GM21526 (cell line): ENCODE measurements at regions not wholly inside any gene's neighbourhood (a gene's known extent, or its start where the extent isn't known, plus 50 kb on each side); places are given as distances from the start of the nearest gene placed in this dataset.

Source experiments
- ATAC-seq: cut with Tn5 transposase; IDR thresholded peaks from one replicate; pipeline ENCODE4 v1.9.1; 2021; ENCODE audit warnings: moderate library complexity; ENCODE audit not compliant: unreplicated experiment, low FRiP score

- no peak for ATAC-seq
These were observed 1220.5 kb downstream of the PCDH17 start for GRCh38 chr13:58852076-58852475.

GRCh38 chr13:58855283-58855682 lies 1223.7 kb downstream of the PCDH17 start:
- ATAC-seq, result no peak

GRCh38 chr13:58858870-58859371 lies 1227.4 kb downstream of the PCDH17 start:
- no peak for ATAC-seq

GRCh38 chr13:58865286-58865685 lies 1233.7 kb downstream of the PCDH17 start:
- ATAC-seq, result no peak

GRCh38 chr13:58869566-58869965 lies 1238.0 kb downstream of the PCDH17 start:
- no peak for ATAC-seq

GRCh38 chr13:58876473-58876872 lies 1244.9 kb downstream of the PCDH17 start:
- ATAC-seq, result no peak

- ATAC-seq, result no peak
These were observed 1247.6 kb downstream of the PCDH17 start for GRCh38 chr13:58879114-58879513.

- no peak for ATAC-seq
These were observed 1251.0 kb downstream of the PCDH17 start for GRCh38 chr13:58882516-58882915.

GRCh38 chr13:58883405-58883804 lies 1251.9 kb downstream of the PCDH17 start:
- ATAC-seq, result no peak

GRCh38 chr13:58884353-58885209 lies 1253.0 kb downstream of the PCDH17 start:
- no peak for ATAC-seq

GRCh38 chr13:58889474-58889873 lies 1257.9 kb downstream of the PCDH17 start:
- ATAC-seq, result no peak

GRCh38 chr13:58893396-58893795 lies 1261.9 kb downstream of the PCDH17 start:
- ATAC-seq, result no peak

- ATAC-seq, result no peak
These were observed 1257.3 kb downstream of the DIAPH3 start for GRCh38 chr13:58906329-58907007.

- no peak for ATAC-seq
These were observed 1256.4 kb downstream of the DIAPH3 start for GRCh38 chr13:58907347-58907746.

GRCh38 chr13:58908019-58908679 lies 1255.6 kb downstream of the DIAPH3 start:
- no peak for ATAC-seq

- no peak for ATAC-seq
These were observed 1244.2 kb downstream of the DIAPH3 start for GRCh38 chr13:58919551-58919950.

GRCh38 chr13:58921129-58921528 lies 1242.6 kb downstream of the DIAPH3 start:
- no peak for ATAC-seq

- no peak for ATAC-seq
These were observed 1236.9 kb downstream of the DIAPH3 start for GRCh38 chr13:58926858-58927257.

- no peak for ATAC-seq
These were observed 1230.3 kb downstream of the DIAPH3 start for GRCh38 chr13:58933475-58933874.

GRCh38 chr13:58935689-58936088 lies 1228.0 kb downstream of the DIAPH3 start:
- ATAC-seq, result no peak

- no peak for ATAC-seq
These were observed 1217.5 kb downstream of the DIAPH3 start for GRCh38 chr13:58946274-58946673.
